HG02943 (cell line): ENCODE measurements at regions not wholly inside any gene's neighbourhood (a gene's known extent, or its start where the extent isn't known, plus 50 kb on each side); places are given as distances from the start of the nearest gene placed in this dataset.
"Not testable (repeated sequence)": the region's sequence is repeated elsewhere in the genome, so short reads cannot be mapped to it uniquely, and the experiment has no call there.

ENCODE experiments used
- ATAC-seq: cut with Tn5 transposase; IDR thresholded peaks from one replicate; pipeline ENCODE4 v1.9.1; 2021; ENCODE audit warnings: mild to moderate bottlenecking, low read depth, moderate library complexity; ENCODE audit not compliant: unreplicated experiment

DNA sequence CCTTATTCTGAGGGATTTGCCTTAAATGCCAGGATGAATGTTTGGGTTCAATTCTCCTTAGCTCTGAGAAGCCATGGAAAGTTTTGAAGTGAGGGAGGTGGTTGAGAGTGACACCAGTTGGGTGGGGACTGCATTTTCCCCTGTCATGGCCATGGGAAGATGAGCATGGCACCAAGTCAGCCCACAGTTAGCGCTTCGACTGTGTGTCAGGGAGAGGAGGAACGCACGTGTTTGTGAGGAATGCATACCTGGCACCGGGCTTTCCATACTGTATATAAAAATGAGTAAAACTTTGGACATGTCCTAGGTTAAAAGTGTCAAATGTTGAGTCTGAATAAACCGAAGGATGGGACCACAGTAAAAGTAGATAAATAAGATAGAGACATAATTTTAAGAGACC is 187.5 kb upstream of the KL start:
- ATAC-seq: no peak

DNA sequence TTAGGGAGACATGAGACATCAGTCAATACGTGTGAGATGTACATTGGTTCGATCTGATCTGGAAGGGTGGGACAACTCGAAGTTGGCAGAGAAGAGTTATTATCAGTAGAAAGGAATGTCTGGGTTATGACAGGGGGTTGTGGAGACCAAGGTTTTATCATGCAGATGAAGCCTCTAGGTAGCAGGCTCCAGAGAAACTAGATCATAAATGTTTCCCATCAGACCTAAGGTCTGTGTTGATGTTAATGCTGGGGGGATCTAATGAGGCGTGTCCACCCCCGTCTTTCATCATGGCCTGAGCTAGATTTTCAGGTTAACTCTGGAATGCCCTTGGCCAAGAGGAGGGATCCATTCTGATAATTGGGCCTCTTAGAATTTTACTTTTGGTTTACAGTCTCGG is 187.0 kb upstream of the KL start:
- no peak for ATAC-seq

DNA sequence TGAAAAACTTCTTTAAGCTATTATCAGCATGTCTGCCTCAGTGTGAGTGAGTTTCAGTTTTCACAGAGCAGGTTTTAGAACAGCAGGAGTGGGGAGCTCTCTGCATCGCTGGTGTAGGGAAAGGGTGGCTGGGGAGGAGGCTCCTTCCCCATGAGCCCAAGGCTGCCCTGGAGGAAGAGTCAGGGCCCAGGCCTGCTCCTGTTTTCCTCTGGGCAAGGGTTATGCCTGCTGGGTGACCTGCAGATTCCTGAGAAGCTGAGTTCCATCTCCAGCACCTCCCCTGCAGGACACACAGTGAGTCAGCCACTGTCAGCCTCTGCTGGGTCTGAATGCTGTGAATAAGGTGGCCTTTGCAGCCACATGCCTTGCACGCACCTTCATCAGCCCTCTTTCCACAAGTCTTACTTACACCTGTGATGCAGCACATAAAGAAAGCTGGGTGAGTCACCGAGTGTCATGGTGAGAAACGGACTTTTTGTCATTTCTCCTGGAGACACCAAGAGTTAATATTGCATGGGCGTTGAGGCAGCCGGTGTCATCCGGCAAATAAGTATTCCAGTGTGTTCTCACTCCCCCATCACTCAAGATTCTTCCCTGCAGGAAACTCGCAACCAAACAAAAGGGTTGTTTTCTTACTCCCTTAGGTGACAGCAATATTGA is 186.4 kb upstream of the KL start:
- ATAC-seq: no peak

DNA sequence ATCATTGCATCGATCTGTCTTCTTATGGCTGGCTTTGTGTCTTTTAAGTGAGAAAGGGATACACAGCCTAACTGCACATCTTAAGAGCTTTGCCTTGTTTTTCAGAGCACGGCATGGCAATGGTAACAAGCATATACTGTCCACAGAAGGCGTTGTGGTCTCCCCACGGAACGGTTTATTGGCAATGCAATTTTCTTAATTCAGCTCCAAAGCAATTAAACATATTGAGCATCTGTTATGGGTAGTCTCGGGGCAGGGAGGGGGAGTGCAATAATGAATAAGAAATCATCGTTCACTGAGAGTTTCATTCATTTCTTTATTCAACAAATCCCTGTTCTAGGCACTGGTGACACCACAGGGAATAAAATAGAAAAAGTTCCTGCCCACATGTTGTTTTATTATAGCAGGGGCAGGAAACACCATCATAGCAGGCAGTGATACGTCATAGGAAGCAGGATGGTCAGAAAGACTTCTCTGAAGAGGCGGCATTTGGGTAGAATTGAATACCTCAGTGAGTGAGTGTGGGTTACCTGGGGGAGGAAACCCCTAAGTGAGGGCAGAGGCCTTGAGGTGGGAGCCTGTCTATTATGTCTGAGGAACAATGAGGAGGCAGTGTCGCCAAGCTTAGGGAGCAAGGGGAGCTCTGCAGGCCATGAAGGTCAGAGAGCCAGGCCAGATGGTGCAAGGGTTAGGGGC is 185.7 kb upstream of the KL start:
- ATAC-seq: no peak

DNA sequence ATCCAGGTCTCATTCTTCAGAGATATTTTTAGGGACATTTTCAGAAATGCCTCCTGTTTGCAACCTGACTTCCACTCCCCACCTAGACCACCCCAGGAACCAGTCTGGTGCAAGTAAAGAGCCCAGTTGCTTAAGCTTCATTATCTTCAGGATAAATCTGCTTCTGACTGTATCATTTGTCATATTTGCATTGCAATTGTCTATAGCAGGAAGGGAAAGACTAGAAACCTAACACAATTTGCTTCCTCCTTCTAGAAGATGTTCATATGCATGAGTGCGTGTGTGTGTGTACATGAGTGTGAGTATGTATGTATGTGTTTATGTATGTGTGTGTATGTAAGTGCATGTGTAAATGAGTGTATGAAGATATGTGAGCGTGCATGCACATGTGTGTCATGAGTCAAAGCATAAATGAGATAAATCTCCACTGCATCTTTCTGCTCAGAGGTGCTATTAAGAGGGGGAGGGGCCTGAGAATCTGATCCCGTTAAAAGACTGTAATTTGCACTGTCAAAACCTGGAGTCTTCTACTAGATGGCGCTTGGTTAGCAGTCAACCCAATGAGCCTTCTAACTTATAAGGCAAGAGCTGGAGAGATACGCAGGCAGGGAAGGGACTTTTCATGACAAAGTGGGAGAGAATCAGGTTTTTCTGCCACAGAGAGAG is 178.8 kb upstream of the KL start:
- no peak for ATAC-seq

DNA sequence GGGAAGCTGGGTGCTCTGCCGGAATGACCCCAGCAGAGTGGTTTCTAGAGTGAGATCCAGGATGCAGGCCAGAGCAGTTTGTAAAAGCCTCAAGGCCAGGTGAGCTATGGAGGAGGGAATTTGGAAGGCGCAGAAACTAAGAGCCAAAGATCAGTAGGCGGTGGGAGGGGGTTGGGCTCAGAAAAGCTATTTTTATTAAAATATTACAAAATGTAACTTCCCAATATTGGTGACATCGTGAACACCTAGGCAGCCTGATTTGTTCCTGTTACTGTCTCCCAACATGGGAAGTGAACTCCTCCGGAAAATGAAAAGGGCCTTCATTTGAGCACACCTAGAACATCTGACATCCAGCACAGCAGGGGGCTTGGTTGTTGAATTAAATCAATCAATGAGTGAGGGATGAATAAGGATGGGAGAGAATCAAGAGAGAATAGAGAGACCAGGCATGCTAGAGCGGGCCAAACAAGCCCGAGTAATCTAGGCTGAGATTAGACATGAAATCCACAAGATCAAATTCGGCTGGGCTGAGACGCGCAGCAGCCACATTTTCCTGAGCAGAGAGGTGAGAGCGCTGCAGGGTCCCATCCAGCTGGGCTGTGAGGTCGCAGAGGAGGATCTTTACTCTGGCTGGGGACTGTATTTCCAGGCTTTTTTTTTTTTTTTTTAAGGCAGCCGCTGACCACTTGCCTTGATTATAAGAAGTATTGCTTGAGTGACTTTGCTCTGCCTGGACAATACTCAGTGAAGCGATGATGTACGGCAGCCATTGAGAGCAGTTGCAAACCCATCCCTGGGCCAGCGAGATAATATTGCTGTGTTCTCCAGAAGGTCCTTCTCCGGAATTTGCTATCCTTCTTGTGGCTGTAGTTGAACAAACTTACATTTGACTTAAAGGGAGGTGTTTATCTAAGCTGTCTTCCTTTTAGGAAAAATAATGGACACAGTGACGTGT is 178.0 kb upstream of the KL start:
- no peak for ATAC-seq

DNA sequence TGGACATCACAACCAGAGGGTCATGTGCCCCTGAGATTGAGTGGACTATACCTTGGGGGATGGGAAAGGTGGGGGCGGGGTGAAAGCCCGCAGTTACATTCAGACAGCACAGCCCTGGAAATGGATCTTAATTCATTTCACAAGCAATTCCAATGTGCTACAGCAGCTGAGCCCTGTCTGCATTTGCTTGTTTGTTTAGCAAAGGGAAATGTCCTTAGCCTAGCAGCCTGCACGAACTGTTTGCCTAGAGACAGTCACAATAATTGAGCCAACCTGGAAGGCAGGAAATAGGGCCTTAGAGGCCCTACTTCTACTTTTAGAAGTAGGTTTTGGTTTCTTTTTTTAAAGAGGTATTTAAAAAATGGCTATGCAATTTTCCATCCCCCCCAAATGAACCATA is 177.3 kb upstream of the KL start:
- peak; percentile 72 for ATAC-seq

DNA sequence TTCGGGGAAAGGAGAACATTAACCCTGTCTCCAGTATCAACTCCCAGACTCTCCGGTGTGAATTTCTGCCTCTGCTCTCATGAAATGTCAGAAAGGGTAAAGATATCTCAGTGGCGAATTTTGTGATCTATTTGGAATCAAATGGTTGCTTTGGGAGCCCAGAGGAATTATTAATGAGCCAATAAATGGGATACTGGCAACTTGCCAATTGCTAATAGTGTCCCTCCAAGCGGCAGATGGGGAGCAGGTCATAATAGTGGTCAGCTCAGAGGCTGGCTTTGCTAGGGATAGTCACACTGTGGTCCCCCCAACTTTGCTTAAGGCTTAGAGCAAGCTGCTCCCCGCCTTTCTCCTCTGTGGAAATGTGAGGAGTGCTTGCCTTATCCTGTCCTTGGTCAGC is 176.1 kb upstream of the KL start:
- no peak for ATAC-seq

DNA sequence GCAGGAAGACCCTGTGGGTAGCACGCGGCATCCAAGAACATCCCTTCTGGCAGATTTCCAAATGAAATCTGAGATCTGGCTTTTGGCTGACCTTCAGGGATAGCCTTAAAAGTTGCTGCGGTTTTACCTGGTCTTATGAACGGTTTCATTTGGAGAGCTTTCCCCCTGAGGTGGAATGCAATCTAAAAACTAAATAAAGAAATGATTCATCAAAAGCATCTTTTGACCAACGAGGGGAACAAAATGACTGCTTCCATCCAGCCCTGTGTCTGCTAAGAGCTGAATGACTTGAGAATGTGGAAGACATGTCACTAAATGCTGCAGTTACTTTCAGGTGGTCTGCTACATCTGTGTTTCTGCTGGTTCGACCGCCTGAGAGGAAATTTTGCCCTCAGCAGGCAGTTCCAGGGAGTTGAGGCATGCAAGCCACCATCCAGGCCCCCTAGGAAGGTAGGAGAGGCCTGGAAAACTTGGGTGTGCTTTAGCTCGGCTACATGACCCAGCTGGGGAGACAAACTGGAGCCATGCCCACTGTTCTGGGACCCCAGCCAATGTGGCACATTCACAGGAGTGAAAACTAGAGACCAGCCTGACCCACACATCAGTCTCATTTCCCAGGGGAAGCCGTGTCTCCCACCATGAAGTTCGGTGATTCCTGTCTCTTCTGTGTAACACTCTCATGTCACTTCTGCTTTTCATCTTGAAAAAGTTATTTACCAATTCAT is 175.1 kb upstream of the KL start:
- ATAC-seq: no peak

DNA sequence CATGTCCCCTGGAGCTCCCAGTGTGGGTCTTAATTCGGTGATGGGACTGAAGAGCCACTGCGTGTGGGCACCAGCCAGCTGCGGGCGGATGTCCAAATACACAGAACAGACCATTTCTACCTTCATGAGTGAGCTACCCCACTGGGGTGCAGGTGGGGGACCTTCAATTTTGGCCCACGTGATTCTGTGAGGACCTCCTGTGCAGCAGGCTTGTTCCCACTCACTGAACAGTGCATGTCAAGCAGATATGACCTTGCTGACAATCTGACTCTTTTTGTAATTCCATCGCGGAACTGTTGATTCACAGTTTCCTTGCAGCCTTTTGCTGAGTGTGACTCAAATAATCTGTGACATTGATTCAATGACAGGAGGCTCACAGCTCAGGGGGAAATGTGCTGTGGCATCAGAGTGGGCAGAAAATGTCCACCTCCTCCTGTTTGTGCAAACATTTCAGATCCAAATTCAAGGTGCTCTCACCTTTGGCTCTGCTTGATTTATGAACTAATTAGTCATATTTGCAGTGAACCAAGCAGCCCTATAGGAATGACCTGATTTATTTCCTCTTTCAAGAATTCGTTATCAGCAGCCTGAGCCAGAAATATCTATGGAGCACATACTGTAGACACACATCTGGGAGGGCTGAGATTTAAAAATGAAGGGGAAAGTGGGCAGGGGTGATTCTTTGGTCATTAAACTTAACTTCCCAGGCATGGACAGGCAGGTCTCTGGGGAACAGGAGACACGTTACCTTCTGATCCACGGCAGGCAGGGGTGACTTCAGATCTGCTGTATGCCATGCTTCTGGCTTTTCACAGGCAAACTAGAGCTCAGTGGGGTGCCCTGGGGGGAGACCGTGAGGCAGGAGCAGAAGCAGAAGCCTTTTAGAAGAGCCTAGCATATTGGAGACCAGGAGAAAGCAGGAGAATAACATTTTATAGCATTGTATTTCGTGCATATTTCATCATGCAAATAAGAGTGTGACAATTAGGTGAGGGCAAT is 170.0 kb upstream of the KL start:
- no peak for ATAC-seq

DNA sequence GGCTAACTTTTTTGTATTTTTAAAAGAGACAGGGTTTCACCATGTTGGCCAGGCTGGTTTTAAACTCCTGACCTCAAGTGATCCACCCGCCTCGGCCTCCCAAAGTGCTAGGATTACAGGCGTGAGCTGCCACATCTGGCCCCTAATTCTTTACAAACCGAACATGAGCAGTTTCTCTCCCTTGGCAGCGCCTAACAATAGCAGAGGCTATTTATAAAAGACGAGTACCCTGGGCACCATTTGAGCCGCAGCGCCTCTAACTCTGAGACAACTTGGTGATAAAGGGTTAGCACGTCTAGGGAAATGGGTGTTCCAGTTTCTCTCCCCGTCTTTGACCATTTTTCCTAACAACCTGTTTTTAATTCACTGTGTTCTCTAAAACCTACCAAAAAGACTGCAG is 168.2 kb upstream of the KL start:
- not testable (repeated sequence) for ATAC-seq

DNA sequence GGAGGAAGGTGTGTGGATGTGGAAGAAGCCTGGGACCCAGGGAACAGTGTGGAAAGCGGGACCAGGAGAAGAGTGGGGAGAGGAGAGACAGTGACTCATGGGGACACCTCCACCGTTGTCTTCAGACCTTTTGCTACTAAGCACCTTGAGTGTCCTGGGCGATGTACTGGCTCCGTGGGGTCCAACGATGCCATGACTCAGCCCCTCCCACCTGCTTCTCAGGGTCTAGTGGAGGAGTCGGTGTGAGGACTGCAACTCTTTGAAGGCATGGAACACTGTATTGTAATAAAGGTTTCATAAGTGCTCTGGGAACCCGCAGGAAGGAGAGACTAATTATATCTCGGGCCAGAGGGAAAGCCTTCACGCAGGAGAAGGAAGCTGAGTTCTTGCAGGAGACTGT is 166.9 kb upstream of the KL start:
- no peak for ATAC-seq

DNA sequence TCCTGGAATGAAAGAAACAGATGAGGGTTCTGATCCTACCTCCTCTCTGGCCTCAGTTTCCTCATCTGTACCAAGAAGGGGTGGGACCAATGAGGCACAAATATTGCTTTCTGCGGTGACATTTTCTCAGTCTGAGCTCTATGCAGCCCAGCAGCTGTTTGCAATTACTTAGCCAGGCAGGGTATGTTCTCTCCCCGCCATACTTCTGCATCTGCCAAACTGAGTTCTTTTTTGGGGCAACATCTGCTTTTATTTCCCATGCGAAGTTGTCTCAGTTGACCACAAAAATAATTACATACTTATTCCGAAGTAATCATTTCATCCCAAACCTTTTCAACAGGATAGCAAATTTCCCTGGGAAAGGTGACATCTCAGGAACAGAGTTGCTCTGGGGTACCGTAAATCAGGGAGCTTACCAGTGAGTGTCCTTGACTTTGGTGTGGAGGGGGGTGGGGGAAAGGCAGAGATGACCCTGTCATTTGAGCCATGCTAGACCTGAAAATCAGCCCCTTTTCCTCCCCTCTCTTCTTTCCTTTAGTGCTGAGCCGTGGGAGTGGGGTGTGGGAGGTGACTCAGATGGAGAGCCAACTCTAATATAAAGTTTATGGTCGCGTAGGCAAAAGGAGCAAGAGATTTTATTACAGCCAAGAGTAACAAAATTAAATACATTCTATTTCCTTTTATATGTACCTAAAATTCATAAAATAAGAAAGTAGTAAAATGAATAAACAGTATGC is 165.7 kb upstream of the KL start:
- no peak for ATAC-seq

DNA sequence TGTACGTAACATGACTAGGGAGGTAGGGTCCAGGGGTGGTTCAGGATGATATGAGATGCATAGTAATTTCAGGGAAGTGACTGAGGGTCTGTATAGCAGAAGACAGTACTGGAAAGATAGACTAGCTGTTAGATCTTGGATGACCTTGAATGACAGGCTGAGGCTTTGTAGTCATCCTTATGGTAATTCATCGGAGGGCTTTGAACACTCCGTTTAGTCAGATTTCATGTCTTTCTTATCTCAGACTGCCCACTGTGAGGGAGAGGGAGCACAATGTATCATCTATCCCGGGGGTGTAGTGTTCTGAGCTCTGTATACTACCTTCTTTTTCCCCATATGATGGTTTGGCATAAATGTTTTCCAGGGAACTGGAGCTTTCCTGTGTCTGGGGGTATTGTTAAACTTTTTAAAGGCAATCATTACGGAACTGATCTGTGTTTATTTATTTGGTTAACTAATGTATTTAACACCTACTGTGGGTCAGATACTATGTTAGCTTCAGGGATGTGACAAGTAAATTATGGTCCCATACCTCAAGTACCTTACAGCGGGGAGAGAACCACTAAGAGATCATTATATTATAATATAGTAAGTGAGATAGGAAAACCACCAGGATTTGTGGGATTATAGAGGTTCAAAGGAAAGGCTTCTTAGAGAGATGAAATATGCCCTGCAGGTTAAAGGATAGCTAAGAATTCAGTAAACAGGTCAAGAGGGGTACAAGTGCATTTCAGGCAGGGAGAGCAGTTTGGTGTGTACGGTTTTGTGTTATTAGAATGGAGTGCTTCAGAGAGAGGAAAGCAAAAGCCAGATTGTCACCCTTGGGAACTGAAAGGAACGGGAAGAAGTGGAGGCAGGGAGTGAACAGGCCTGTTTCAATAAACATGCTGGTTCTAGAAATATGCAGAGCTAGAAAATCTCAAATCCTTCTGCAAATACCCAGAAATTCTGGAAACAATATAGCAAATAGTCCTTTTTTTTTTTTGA is 164.8 kb upstream of the KL start:
- no peak for ATAC-seq

DNA sequence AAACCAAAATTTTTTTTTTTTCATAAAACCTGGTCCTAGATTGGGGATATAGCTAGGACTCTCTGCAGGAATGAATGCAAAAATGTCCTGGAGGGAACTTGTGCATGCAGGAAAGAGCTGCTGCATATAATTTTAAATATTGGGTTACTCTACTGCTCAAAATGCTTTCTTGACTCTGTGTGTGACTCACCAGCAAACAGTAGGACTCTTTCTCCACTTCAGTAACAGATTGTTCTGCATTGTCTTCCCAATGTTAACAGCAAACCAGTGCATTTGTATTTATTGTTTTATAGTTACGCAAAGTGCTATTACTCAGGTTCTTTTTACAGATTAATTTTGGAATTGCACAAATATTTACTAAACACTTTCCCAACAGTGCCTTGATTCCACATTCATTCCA is 163.7 kb upstream of the KL start:
- no peak for ATAC-seq

DNA sequence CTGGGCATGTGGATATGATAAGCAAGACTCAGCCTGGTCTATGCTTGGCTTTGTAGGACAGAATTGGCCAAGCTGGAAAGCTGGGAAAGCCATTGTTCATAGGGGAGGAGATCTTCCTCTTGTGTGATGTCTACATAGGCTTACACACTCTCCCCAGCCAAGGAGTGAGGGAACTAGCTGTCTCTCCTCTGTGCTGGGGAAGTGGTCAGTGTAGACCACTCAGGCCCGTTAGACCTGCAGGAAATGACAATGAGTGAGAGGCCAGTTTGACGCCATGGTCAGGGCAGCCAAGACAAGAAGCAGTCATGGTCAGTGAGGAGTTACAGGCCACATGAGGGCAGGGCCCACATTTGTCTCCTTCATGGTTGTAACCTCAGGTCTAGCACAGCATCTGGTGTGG is 159.1 kb upstream of the KL start:
- ATAC-seq: no peak

DNA sequence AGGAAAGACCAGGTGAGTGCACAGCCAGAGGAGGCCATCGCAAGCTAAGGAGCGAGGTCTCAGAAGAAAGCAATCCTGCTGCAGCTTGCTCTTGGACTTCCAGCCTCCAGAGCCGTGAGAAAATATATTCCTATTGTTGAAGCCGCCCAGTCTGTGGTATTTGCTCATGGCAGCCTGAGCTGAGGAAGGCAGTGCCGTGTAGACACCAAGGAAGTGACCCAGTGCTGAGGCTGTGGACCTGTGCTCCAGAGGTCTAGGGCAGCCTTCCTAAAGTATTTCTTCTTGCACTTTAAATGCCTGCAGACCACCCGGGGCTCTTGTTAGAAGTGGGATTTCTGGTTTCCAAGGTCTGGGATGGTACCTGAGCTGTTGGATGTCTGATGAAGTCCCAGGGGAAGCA is 158.5 kb upstream of the KL start:
- ATAC-seq: no peak
